Ectodermal cell (in vitro differentiated cells): ENCODE measurements at regions not wholly inside any gene's neighbourhood (a gene's known extent, or its start where the extent isn't known, plus 50 kb on each side); places are given as distances from the start of the nearest gene placed in this dataset.

Experiments
- H3K27ac ChIP-seq: 2 replicates; pipeline ENCODE4 v1.7.0; 2013; ENCODE audit warnings: mild to moderate bottlenecking, low read depth, low read length; ENCODE audit not compliant: insufficient read depth, poor library complexity, severe bottlenecking
- H3K27me3 ChIP-seq: 2 replicates; pipeline ENCODE4 v1.7.0; 2013; ENCODE audit warnings: mild to moderate bottlenecking, low read length; ENCODE audit not compliant: insufficient read depth, control insufficient read depth, poor library complexity, severe bottlenecking
- H3K36me3 ChIP-seq: one replicate; pipeline ENCODE4 v1.7.0; 2013; ENCODE audit warnings: low read length; ENCODE audit not compliant: control insufficient read depth, insufficient read depth
- H3K4me1 ChIP-seq: one replicate; pipeline ENCODE4 v1.7.0; 2013; ENCODE audit warnings: low read length; ENCODE audit not compliant: control insufficient read depth, insufficient read depth
- H3K4me3 ChIP-seq: 2 replicates; pipeline ENCODE4 v1.7.0; 2013; ENCODE audit warnings: low read depth, low read length, control low read depth; ENCODE audit not compliant: insufficient read depth
- H3K9me3 ChIP-seq: 2 replicates; pipeline ENCODE4 v1.7.0; 2013; ENCODE audit warnings: mild to moderate bottlenecking, low read length, moderate library complexity; ENCODE audit not compliant: control insufficient read depth
- WGBS, 2 experiments: methylation state at CpG; one replicate each; pipeline ENCODE4 v1.1.7; 2013; ENCODE audit warnings: missing lambda C conversion rate in 2 of 2; 5-methylcytosine and 5-hydroxymethylcytosine counted together

DNA sequence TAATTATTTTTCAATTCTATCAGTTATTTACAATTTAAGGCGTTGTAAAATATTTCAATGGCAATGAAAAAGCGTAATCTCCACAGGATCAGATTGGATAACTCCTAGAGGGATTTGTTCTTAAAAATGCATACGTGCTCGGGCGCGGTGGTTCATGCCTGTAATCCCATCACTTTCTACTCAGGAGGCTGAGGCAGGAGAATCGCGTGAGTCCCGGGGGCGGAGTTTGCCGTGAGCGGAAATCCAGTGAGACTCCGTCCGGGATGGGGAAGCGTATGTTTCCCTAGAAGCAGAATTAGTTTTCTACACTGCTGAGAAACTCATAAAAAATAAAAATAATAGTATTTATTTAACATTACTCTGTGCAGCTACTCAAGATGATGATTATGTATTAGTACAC lies 917.8 kb upstream of the PCDH20 start:
- 90 to 96% methylated on average over 15 of the region's 15 CpGs for WGBS, 2 experiments
- Histone ChIP-seq H3K9me3 (no peaks in the 10 kb centered on the region), H3K27ac (no peak overlapping the region), H3K4me3 (no peak overlapping the region), H3K4me1 (no peaks in the 10 kb centered on the region), H3K36me3 (no peaks in the 10 kb centered on the region), H3K27me3 (no peaks in the 10 kb centered on the region)

DNA sequence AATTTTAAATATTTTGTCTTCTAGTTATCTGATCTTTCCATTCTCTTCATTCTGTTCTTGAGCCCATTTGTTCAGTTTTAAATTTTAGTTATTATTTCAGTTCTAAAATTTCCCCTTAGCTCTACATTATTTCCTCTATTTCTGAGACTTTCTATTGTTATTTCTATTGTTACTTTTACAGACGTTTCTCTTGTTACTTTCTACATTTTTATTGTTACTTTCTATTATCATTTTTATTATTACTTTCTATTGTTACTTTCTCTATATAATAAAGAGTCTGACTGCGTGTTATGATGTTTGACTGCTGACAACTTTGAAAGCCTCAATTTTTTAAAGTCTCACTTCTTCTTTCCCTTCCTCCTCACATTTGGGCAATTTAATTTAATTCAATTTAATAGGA lies 915.7 kb upstream of the PCDH20 start:
- WGBS, 2 experiments, result 88% methylated on average over 1 of the region's 2 CpGs; no CpG with 5 or more reads in 1 of the 2 experiments
- no peak overlapping the region for H3K4me3 ChIP-seq

DNA sequence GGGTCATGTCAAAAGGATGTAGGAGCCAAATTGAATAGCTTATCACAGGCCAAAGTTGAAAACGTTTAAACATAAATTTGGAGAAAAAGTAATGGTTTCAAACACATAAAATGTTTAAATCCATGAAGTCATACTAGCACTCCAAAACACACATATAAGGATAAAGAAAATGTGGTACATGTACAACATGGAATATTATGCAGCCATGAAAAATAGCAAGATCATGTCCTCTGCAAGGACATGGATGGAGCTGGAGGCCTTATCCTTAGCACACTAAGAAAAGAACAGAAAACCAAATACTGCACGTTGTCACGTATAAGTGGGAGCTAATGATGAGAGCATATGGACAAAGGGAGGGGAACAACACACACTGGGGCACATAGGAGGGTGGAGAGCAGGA lies 911.7 kb upstream of the PCDH20 start:
- Histone ChIP-seq H3K27me3 (no peaks in the 10 kb centered on the region), H3K9me3 (no peaks in the 10 kb centered on the region), H3K4me3 (no peak overlapping the region), H3K36me3 (no peaks in the 10 kb centered on the region), H3K4me1 (no peaks in the 10 kb centered on the region), H3K27ac (no peak overlapping the region)
- 88 to 91% methylated on average over 2 to 3 of the region's 3 CpGs for WGBS, 2 experiments

More for the DNA sequence above, 915.7 kb upstream of the PCDH20 start:
- H3K4me1 ChIP-seq, result no peaks in the 10 kb centered on the region
- no peaks in the 10 kb centered on the region for H3K36me3 ChIP-seq
- H3K27ac ChIP-seq, result no peak overlapping the region
- no peaks in the 10 kb centered on the region for H3K27me3 ChIP-seq
- no peaks in the 10 kb centered on the region for H3K9me3 ChIP-seq

DNA sequence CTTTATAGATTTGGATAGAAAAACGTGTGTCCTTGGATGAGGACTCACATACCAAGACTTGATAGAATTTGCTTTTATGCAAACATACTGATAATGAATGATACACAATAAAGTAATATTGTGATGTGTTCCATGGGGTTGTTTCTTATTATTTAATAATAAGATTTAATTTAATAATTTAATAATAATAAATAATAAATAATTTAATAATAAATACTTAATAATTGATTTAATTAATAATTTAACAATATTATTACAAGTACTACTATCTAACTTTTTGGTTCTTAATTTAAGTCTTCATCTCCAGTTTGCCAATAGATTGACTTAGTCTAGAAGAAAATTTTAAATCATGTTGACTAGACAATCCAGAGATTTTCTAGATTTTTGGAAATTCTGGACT lies 909.2 kb upstream of the PCDH20 start:
- no peak overlapping the region for H3K4me3 ChIP-seq
- WGBS, 2 experiments, result 83% methylated on average over 1 of the region's 1 CpG; no CpG with 5 or more reads in 1 of the 2 experiments
- H3K36me3 ChIP-seq, result no peaks in the 10 kb centered on the region

DNA sequence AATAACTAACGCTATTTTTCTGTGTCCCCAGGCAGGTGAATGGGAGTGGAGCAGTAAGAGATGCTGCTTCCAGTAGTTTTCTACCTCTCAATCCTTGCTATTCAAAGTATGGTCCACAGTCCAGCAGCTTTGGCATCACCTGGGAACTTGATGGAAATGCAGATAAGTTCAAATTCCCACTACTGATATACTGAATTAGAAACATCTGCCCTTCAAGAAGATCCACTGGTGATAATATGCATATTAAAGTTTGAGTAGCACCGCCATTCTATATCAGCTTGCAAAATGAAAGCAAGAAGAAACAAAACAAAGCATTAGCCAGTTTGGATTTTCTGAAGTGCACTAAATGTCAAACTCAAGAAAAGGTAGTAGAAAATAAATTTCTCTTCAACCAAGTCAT lies 906.2 kb upstream of the PCDH20 start:
- no peaks in the 10 kb centered on the region for H3K4me1 ChIP-seq
- no peaks in the 10 kb centered on the region for H3K27me3 ChIP-seq
- WGBS, 2 experiments, result 87% methylated on average over 2 of the region's 2 CpGs; no CpG with 5 or more reads in 1 of the 2 experiments
- no peaks in the 10 kb centered on the region for H3K36me3 ChIP-seq
- H3K4me3 ChIP-seq, result no peak overlapping the region
- no peak overlapping the region for H3K27ac ChIP-seq
- no peaks in the 10 kb centered on the region for H3K9me3 ChIP-seq

More for the DNA sequence above, 909.2 kb upstream of the PCDH20 start:
- Histone ChIP-seq H3K4me1 (no peaks in the 10 kb centered on the region), H3K27me3 (no peaks in the 10 kb centered on the region), H3K9me3 (no peaks in the 10 kb centered on the region), H3K27ac (no peak overlapping the region)

DNA sequence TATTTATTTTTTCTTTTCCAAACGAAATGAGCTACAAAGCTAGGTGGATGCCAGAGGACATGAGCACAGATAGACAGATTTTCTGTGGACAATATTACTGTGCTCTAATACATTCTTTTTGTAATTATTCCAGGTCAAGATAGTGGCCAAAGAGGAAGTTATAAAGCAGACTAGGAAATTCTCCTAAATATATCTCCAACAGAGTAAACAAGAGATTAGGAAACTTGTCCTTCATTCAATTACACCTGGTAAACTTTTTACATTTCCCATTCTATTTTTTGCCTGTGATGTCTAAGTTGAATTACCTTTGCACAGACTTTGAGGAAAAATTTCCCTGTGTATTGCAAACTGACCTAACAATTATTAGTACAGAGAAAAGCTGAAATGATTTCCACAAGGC lies 905.5 kb upstream of the PCDH20 start:
- Histone ChIP-seq H3K27ac (no peak overlapping the region), H3K36me3 (no peaks in the 10 kb centered on the region), H3K4me3 (no peak overlapping the region), H3K4me1 (no peaks in the 10 kb centered on the region), H3K9me3 (no peaks in the 10 kb centered on the region), H3K27me3 (no peaks in the 10 kb centered on the region)
- WGBS, 2 experiments, result 64% methylated on average over 1 of the region's 1 CpG; no CpG with 5 or more reads in 1 of the 2 experiments

DNA sequence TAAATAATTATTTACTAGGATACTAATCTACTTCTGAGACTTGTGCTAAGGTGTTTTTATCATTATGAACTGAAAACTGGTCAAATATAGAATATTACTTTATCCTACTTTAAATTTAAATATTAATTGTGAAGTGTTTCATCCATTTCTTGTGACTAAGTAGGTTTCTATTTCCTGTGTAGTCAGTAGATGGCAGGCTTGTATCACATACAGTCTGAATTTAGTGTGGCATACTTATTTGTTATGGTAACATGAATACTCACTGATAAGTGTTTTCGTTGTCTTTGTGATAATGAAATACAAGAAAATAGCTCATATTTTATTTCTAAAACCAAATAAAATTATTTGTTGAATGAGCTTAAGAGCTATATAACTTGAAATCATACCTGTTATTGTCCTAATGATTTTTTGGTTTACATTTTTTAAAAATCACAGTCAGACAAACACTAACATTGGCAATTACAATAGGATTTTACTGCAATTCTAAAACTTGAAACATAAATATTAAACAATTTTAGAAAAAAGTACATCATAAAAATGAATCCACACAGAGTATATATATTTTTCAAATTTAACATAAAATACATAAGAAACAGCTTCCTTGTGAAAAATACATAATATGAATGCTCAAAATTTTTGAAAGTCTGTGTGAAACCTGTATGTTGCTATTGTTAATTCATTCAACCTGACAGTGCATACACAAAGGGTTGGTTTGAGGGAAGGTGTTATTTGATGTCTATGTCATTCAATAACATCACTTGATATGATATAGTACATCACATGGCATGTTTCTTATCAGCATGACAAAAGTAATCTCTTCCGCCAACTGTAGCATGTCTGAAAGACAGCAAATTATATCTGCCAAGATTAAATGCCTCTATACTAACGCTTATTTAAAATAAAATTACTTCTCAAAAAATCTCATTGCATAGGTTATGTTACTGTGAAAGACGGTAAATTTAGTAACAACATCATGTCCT lies 904.8 kb upstream of the PCDH20 start:
- WGBS, 2 experiments, result 90 to 100% methylated on average over 1 to 2 of the region's 4 CpGs
- H3K36me3 ChIP-seq, result no peaks in the 10 kb centered on the region
- no peaks in the 10 kb centered on the region for H3K9me3 ChIP-seq
- no peaks in the 10 kb centered on the region for H3K27me3 ChIP-seq
- no peak overlapping the region for H3K27ac ChIP-seq
- no peak overlapping the region for H3K4me3 ChIP-seq
- no peaks in the 10 kb centered on the region for H3K4me1 ChIP-seq

DNA sequence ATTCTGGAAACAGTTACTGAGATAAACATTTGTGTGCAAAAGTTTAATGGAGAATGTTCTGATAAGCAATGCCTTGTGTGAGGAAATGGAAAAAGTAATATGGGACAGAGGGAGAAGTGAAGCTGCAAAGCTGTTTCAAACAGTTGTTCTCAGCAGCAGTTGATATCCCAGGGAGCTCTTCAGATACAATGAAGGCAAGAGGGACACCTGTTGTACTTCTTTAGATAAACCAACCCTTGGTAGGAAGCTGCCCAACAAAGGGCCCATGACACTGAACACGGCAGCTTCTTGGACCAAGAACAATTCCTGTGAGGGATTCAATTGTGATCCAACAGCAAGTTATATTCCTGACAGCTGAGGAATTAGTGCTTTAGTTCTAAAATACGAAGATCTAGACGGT lies 894.3 kb upstream of the PCDH20 start:
- Histone ChIP-seq H3K4me3 (no peak overlapping the region), H3K4me1 (no peaks in the 10 kb centered on the region), H3K36me3 (no peaks in the 10 kb centered on the region), H3K27ac (no peak overlapping the region), H3K9me3 (no peaks in the 10 kb centered on the region), H3K27me3 (no peaks in the 10 kb centered on the region)
- WGBS, 2 experiments, result 86% methylated on average over 3 of the region's 3 CpGs

DNA sequence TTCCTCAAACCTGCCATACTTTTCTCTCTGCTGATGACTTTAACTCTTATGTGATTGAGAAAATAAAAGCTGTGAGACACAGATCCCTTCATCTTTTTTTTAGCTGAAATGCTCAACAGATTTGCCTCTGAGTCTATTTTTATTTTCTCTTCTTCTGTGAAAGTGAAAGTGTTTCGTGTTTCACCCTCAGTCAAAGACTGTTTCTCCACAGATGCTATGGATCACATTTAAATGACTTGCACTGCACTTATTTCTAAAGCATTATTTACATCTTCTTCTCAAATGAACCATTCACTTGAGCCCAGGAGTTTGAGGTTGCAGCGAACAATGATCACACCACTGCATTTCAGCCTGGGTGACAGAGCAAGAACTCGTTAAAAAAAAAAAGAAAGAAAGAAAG lies 890.1 kb upstream of the PCDH20 start:
- H3K9me3 ChIP-seq, result no peaks in the 10 kb centered on the region
- H3K4me1 ChIP-seq, result no peaks in the 10 kb centered on the region
- no peak overlapping the region for H3K27ac ChIP-seq
- no peaks in the 10 kb centered on the region for H3K36me3 ChIP-seq
- H3K27me3 ChIP-seq, result no peaks in the 10 kb centered on the region
- no peak overlapping the region for H3K4me3 ChIP-seq
- WGBS, 2 experiments, result 82 to 100% methylated on average over 2 to 3 of the region's 3 CpGs

DNA sequence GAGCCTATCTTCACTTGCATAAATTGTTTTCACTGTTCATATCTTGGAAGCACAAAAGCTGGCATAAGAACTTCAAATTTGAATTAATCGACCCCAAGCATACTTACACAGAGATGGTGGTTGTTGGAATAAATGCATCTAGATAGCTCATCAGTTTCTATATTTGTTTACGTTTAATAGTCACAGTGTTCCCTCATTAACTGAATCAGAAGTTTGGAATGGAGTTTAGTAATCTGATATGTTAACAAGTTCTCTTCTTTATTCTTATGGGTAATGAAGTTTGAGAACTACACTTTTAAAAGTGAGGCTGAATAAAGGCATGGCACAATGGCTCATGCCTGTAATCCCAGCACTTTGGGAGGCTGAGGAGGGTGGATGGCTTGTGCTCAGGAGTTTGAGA lies 886.7 kb upstream of the PCDH20 start:
- Histone ChIP-seq H3K4me1 (no peaks in the 10 kb centered on the region), H3K4me3 (no peak overlapping the region), H3K27ac (no peak overlapping the region), H3K9me3 (no peaks in the 10 kb centered on the region), H3K27me3 (no peaks in the 10 kb centered on the region), H3K36me3 (no peaks in the 10 kb centered on the region)
- 100% methylated on average over 2 of the region's 2 CpGs for WGBS, 2 experiments
